WTC11 (cell line): ENCODE measurements at regions not wholly inside any gene's neighbourhood (a gene's known extent, or its start where the extent isn't known, plus 50 kb on each side); places are given as distances from the start of the nearest gene placed in this dataset.

ENCODE experiments used
- ATAC-seq: fragments of 200-7000 bp; cut with Tn5 transposase; 2 replicates; pipeline ENCODE4 v1.10.0; 2021; ENCODE audit warnings: mild to moderate bottlenecking, moderate library complexity
- CTCF ChIA-PET: fragments of 300-600 bp; sonication (Branson Sonifier 250); formaldehyde crosslinking; loops from one replicate; lab custom pipeline; 2021; ENCODE audit warnings: antibody characterized with exemption; lab: Charles Lee
- POLR2A ChIA-PET: fragments of 350-600 bp; sonication (Branson Sonifier 250); formaldehyde crosslinking; loops from one replicate; lab custom pipeline; 2021; ENCODE audit warnings: antibody characterized with exemption; lab: Charles Lee
- DNase-seq: peaks from one replicate; pipeline ENCODE4 v3.0.0; 2021; ENCODE audit warnings: low spot score
- H3K27ac Mint-ChIP-seq: 2 replicates; pipeline ENCODE4 v1.8.0; 2021; ENCODE audit warnings: mixed read lengths
- H3K27me3 Mint-ChIP-seq: 2 replicates; pipeline ENCODE4 v1.8.0; 2021; ENCODE audit warnings: low read depth, mild to moderate bottlenecking, moderate library complexity, mixed read lengths
- H3K36me3 Mint-ChIP-seq: 2 replicates; pipeline ENCODE4 v1.8.0; 2021; ENCODE audit warnings: mixed read lengths
- H3K4me1 Mint-ChIP-seq: 2 replicates; pipeline ENCODE4 v1.8.0; 2022; ENCODE audit warnings: mixed read lengths
- H3K4me3 Mint-ChIP-seq: 2 replicates; pipeline ENCODE4 v1.8.0; 2021; ENCODE audit warnings: mild to moderate bottlenecking, moderate library complexity, mixed read lengths
- H3K9me3 Mint-ChIP-seq: 2 replicates; pipeline ENCODE4 v1.8.0; 2021; ENCODE audit warnings: mixed read lengths
- ESRRA ChIP-seq: sonication (generic); formaldehyde crosslinking; IDR thresholded peaks from 2 replicates; pipeline ENCODE4 v1.8.1; 2022; ENCODE audit warnings: mild to moderate bottlenecking, missing genetic modification reagents, borderline replicate concordance
- FOXK1 ChIP-seq: sonication (generic); formaldehyde crosslinking; IDR thresholded peaks from 2 replicates; pipeline ENCODE4 v1.8.0; 2022; ENCODE audit warnings: mild to moderate bottlenecking, moderate library complexity, missing genetic modification reagents
- GRHL2 ChIP-seq: fragments of 250-450 bp; sonication (Bioruptor Pico); IDR thresholded peaks from 2 replicates; pipeline ENCODE4 v1.8.0; 2022; ENCODE audit warnings: mild to moderate bottlenecking, moderate library complexity; ENCODE audit not compliant: insufficient replicate concordance, severe bottlenecking
- IRF2 ChIP-seq: sonication (generic); formaldehyde crosslinking; IDR thresholded peaks from 2 replicates; pipeline ENCODE4 v1.8.0; 2022; ENCODE audit warnings: low read depth, missing genetic modification reagents, borderline replicate concordance
- JAZF1 ChIP-seq: fragments of 250-450 bp; sonication (Bioruptor Pico); IDR thresholded peaks from 2 replicates; pipeline ENCODE4 v1.9.0; 2021; ENCODE audit warnings: moderate library complexity, mild to moderate bottlenecking, inconsistent platforms
- NFATC4 ChIP-seq: fragments of 250-450 bp; sonication (Bioruptor Pico); IDR thresholded peaks from 2 replicates; pipeline ENCODE4 v1.9.0; 2021; ENCODE audit warnings: mild to moderate bottlenecking
- NFE2L1 ChIP-seq: sonication (generic); formaldehyde crosslinking; IDR thresholded peaks from 2 replicates; pipeline ENCODE4 v1.8.1; 2023; ENCODE audit warnings: missing genetic modification reagents
- OVOL2 ChIP-seq: fragments of 250-450 bp; sonication (Bioruptor Pico); IDR thresholded peaks from 2 replicates; pipeline ENCODE4 v1.9.0; 2021; ENCODE audit warnings: mild to moderate bottlenecking, borderline replicate concordance
- PRRX2 ChIP-seq: fragments of 250-450 bp; sonication (Bioruptor Pico); IDR thresholded peaks from 2 replicates; pipeline ENCODE4 v1.8.0; 2021; ENCODE audit warnings: mild to moderate bottlenecking
- TEAD4 ChIP-seq: sonication (generic); formaldehyde crosslinking; IDR thresholded peaks from 2 replicates; pipeline ENCODE4 v1.8.0; 2022; ENCODE audit warnings: mild to moderate bottlenecking, missing genetic modification reagents
- ZNF396 ChIP-seq: fragments of 250-450 bp; sonication (Bioruptor Pico); IDR thresholded peaks from 2 replicates; pipeline ENCODE4 v1.8.0; 2021; ENCODE audit warnings: mild to moderate bottlenecking, moderate library complexity, borderline replicate concordance
- TF ChIP-seq, protein P1 (sequence below): sonication (generic); formaldehyde crosslinking; IDR thresholded peaks from 2 replicates; pipeline ENCODE4 v1.8.1; 2022; ENCODE audit warnings: mild to moderate bottlenecking, moderate library complexity, missing genetic modification reagents
- TF ChIP-seq, protein P2 (sequence below): sonication (generic); formaldehyde crosslinking; IDR thresholded peaks from 2 replicates; pipeline ENCODE4 v1.8.1; 2023; ENCODE audit warnings: mild to moderate bottlenecking, missing genetic modification reagents, borderline replicate concordance

DNA sequence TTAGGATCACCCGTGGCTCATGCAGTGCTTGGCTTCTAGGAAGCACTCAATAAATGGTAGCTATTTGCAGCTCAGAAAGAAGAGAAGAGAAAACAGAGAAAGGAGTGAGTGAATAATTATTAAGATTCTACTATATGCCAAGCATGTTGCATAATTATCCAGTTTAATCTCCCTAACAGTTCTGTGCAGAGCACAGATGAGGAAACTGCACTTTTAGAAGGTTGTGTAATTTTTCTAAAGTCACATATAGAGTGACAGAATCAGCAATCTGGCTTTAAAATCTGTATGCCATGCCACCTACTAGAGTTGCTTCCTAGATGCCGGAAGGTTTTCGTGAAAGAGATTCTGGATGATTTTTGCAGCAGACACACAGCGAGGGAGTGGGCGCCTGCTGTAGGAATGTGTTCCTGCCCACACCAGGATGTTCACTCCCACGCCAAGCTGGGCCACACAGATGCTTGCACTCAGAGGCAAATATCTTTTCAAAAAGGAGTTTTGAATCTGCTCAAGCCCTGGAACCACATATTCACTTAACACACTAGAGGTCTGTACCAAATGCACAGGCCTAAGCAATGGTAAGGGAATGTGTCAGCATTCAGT is 50.2 kb upstream of the SMCO2 start:
- CTCF ChIA-PET = interaction anchor here (0.6 kb wide), 1 partner anchor 356 kb away, joined by 3 read pairs; no protein-coding TSS in a partner anchor
- POLR2A ChIA-PET = no interaction called here

More for the DNA sequence above, 50.2 kb upstream of the SMCO2 start:
- no peak overlapping the region for H3K27ac Mint-ChIP-seq
- no peak overlapping the region for H3K4me3 Mint-ChIP-seq
- no peaks in the 10 kb centered on the region for H3K27me3 Mint-ChIP-seq
- ATAC-seq = no peak
- DNase-seq = no peak
- no peaks in the 10 kb centered on the region for H3K4me1 Mint-ChIP-seq
- no peaks in the 10 kb centered on the region for H3K9me3 Mint-ChIP-seq
- TF ChIP-seq, protein P1, sequence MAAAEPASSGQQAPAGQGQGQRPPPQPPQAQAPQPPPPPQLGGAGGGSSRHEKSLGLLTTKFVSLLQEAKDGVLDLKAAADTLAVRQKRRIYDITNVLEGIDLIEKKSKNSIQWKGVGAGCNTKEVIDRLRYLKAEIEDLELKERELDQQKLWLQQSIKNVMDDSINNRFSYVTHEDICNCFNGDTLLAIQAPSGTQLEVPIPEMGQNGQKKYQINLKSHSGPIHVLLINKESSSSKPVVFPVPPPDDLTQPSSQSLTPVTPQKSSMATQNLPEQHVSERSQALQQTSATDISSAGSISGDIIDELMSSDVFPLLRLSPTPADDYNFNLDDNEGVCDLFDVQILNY = no peak
- TF ChIP-seq FOXK1 (CRISPR knock-in tag) (no peak), NFE2L1 (CRISPR knock-in tag) (no peak), ESRRA (CRISPR knock-in tag) (no peak), JAZF1 (no peak), IRF2 (CRISPR knock-in tag) (no peak), OVOL2 (CRISPR knock-in tag) (no peak), PRRX2 (CRISPR knock-in tag) (no peak), TEAD4 (CRISPR knock-in tag) (no peak), GRHL2 (CRISPR knock-in tag) (no peak), NFATC4 (no peak), ZNF396 (CRISPR knock-in tag) (no peak)
- TF ChIP-seq, protein P2, sequence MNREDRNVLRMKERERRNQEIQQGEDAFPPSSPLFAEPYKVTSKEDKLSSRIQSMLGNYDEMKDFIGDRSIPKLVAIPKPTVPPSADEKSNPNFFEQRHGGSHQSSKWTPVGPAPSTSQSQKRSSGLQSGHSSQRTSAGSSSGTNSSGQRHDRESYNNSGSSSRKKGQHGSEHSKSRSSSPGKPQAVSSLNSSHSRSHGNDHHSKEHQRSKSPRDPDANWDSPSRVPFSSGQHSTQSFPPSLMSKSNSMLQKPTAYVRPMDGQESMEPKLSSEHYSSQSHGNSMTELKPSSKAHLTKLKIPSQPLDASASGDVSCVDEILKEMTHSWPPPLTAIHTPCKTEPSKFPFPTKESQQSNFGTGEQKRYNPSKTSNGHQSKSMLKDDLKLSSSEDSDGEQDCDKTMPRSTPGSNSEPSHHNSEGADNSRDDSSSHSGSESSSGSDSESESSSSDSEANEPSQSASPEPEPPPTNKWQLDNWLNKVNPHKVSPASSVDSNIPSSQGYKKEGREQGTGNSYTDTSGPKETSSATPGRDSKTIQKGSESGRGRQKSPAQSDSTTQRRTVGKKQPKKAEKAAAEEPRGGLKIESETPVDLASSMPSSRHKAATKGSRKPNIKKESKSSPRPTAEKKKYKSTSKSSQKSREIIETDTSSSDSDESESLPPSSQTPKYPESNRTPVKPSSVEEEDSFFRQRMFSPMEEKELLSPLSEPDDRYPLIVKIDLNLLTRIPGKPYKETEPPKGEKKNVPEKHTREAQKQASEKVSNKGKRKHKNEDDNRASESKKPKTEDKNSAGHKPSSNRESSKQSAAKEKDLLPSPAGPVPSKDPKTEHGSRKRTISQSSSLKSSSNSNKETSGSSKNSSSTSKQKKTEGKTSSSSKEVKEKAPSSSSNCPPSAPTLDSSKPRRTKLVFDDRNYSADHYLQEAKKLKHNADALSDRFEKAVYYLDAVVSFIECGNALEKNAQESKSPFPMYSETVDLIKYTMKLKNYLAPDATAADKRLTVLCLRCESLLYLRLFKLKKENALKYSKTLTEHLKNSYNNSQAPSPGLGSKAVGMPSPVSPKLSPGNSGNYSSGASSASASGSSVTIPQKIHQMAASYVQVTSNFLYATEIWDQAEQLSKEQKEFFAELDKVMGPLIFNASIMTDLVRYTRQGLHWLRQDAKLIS = no peak
- peaks cover 2% of the 10 kb centered on the region; the same call in 1 of the 2 replicates for H3K36me3 Mint-ChIP-seq
